HG03342 (cell line): ENCODE measurements at regions not wholly inside any gene's neighbourhood (a gene's known extent, or its start where the extent isn't known, plus 50 kb on each side); places are given as distances from the start of the nearest gene placed in this dataset.
"Not testable (repeated sequence)": the region's sequence is repeated elsewhere in the genome, so short reads cannot be mapped to it uniquely, and the experiment has no call there.

Experiments
- ATAC-seq: cut with Tn5 transposase; IDR thresholded peaks from one replicate; pipeline ENCODE4 v1.9.1; 2021; ENCODE audit warnings: mild to moderate bottlenecking, moderate library complexity; ENCODE audit not compliant: unreplicated experiment

- ATAC-seq: peak; percentile 95
Observed at GRCh38 chr11:22920939-22921565, 60.8 kb upstream of the CCDC179 start.

DNA sequence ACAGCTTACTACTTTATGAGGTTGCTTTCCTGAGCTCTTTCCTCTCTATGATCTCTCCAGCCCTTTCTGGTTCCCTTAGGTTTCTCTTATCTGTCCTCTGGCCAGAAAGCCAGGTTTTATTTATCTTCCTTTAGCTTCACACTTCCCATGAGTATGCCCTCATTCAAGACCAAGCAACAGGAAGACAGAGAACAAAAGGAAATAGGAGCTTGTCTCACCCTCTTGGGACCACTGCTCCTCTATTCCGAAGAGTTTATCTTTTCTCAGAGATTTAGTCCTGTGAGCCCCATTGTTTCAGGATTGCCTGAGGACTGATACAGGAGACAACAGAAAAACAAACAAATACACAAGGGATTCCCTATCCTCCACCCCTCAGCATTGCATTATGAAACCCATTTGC lies 62.4 kb upstream of the CCDC179 start:
- no peak for ATAC-seq

DNA sequence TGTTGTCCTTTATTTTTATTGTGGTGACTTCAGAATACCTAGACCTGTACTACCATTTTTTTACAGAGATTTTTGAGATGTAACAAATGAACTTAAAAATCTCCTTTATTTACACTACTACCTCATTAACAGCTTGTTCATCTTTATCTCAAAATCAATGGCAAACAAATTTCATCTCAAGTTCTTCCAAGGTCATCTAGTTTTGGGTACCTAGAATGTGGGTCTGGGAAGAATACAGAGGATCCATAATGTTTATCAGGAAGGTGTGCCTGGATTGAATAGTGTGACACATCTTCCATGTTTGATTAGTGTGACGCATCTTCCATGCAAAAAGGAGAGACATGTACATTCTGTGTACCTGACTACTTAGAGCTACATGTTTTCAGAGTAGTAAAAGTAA lies 63.3 kb upstream of the CCDC179 start:
- ATAC-seq: no peak

DNA sequence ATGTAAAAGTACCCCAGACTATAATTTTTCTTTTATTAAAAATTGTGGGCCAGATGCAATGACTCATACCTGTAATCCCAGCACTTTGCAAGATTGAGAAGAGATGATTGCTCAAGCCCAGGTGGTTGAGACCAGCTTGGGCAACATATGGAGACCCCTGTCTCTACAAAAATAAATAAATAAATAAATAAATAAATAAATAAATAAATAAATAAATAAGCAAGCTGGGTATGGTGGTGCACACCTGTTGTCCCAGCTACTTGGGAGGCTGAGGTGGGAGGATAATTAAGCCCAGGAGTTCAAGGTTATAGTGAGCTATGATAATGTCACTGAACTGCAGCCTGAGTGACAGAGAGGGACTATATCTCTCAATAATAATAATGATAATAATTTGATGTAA lies 66.1 kb upstream of the CCDC179 start:
- no peak for ATAC-seq

DNA sequence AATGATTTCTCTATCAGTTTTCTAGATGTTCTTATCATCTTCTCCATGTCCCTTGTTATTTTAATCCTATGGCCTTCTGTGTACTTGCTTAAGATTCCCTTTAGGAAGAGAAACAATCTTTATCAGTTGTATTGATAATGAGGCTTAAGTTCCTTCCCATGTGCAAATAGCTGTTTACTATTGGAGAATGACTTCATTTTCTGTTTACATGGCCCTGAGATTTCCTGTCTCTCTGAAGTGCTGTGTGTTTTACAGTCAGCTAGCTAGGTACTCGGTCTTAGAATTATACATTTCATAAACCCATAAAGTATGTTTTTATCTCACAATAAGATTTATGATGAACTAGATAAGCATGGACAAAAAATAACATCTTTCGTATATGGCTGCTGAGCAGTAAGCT lies 67.5 kb upstream of the CCDC179 start:
- no peak for ATAC-seq

GRCh38 chr11:22928207-22928917 lies 68.1 kb upstream of the CCDC179 start:
- ATAC-seq: no peak

DNA sequence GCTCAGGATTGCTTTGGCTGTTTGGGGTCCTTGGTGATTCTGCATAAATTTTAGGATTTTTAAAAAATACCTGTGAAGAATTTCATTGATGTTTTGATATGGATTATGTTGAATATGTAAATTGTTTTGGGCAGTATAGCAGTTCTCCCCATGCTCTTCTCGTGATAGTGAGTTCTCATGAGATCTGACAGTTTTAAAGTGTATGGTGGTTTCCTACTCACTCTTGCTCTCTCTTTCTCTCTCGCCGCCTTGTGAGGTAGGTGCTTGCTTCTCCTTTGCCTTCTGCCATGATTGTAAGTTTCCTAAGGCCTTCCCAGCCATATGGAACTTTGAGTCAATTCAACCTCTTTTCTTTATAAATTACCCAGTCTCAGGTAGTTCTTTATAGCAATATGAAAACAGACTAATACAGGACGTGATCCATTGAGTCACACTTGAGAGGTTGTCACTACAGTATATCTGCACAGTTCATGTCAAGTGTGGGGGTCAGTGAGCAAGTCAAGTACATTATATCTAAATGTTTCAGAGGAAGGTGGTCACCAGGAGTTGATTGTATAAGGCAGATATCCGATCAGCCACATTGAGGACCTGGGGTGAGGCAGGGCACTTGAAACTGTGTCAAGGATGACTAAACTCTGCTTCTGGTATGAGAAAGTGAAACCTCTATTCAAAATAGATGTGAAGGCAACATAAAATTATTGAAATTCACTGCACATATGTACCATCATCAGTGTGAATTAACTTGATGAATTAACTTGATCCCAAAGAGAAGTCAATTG lies 70.7 kb upstream of the CCDC179 start:
- ATAC-seq: peak; percentile 97

GRCh38 chr11:22938691-22939090 lies 78.4 kb upstream of the CCDC179 start:
- no peak for ATAC-seq

- ATAC-seq: not testable (repeated sequence)
Observed at GRCh38 chr11:22941544-22941943, 81.3 kb upstream of the CCDC179 start.

DNA sequence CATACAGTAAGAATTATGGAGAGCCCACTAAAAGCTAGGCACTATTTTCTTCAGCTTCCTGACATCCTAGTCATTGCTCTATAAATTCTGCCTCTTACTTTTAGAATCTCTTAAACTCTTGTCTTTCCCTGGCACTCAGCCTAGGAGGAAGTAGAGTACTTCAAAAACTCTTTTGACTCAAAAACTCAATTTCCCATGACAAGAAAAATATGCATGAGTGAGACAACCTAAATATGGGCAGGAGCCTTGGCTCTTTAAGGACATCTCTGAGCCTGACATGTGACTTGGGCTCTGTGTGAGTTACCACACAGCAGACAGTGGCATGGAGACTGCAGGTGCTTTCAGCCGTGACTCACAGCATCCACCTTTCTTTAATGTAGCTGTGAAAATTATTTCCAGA lies 97.5 kb upstream of the CCDC179 start:
- ATAC-seq: no peak

- no peak for ATAC-seq
Observed at GRCh38 chr11:22974251-22974650, 114.0 kb upstream of the CCDC179 start.

GRCh38 chr11:22976146-22976545 lies 115.9 kb upstream of the CCDC179 start:
- no peak for ATAC-seq

GRCh38 chr11:22982903-22983302 lies 122.6 kb upstream of the CCDC179 start:
- no peak for ATAC-seq

GRCh38 chr11:22984045-22984444 lies 123.8 kb upstream of the CCDC179 start:
- ATAC-seq: no peak

DNA sequence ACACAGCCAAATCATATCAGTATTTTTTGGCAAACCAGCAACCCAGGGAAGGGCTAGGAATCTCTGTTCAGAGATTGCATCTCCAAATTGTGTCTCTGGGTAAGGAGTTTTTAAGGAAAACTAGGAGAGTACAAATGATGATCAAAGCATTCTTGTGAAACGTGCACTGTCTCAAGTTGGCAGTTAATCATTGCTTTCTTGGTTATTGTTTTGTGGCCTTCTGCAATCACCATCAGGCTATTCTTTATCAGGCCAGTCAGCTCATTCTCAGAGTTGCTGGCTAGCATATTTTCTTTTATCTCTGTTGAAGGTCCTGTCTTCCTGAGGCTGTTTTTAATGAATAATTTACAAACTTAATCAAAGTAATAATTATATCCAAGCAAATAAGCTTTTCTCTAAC lies 129.1 kb upstream of the CCDC179 start:
- no peak for ATAC-seq

DNA sequence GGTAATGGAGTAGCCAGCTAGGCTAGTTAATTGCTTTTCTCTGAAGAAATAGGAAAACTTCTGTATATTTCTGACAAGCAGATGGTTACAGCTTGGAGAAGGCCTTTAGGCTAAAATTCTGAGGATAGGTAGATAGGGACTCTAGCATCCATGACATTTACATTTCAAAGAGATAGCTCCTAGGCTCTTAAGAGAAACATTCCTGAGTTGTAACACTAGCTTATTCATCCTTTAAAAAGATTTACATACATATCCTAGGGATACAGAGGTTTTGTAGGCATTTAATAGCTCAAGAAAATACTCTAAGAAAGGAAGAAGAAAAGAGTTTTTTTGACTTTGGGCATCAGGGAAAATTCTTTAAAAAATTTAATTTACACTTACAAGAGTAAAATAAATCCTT lies 130.9 kb upstream of the CCDC179 start:
- no peak for ATAC-seq

DNA sequence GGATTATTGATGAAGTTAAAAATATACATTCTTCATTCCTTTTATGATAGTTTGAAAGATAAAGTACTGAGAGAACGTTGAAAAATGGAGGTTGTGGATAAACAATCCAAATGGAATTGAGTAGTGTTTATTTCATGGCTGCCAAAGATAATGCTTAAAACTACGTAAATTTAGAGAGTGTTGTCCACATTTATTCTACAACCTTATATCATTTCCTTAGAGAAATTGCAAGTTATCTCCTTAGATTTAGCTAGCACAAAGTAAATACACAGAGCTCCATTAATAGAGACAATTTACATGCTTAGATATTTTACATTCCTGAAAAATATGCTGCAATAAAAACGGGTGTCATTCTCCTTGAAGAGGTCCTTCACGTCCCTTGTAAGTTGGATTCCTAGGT lies 146.5 kb upstream of the CCDC179 start:
- ATAC-seq: no peak

- no peak for ATAC-seq
Observed at GRCh38 chr11:23010790-23011335, 150.6 kb upstream of the CCDC179 start.

- ATAC-seq: no peak
Observed at GRCh38 chr11:23012930-23013329, 152.7 kb upstream of the CCDC179 start.

GRCh38 chr11:23013509-23013908 lies 153.2 kb upstream of the CCDC179 start:
- ATAC-seq: no peak

GRCh38 chr11:23021287-23021863 lies 161.1 kb upstream of the CCDC179 start:
- ATAC-seq: peak; percentile 65
